Activated CD4-positive, alpha-beta T cell treated with anti-CD3 and anti-CD28 coated beads, Interleukin-2, Interleukin-6, amounts not matched to agents 100 ng/mL and 50 ng/mL, durations not matched to agents 16 hours and 8 hours (primary cell): ENCODE measurements at regions not wholly inside any gene's neighbourhood (a gene's known extent, or its start where the extent isn't known, plus 50 kb on each side); places are given as distances from the start of the nearest gene placed in this dataset.

ENCODE experiments used
- DNase-seq: peaks from one replicate; pipeline ENCODE4 v3.0.0-alpha.2; 2020

- DNase-seq = no peak
Observed at GRCh38 chr5:6058055-6058715, 320.2 kb downstream of the MED10 start.

DNA sequence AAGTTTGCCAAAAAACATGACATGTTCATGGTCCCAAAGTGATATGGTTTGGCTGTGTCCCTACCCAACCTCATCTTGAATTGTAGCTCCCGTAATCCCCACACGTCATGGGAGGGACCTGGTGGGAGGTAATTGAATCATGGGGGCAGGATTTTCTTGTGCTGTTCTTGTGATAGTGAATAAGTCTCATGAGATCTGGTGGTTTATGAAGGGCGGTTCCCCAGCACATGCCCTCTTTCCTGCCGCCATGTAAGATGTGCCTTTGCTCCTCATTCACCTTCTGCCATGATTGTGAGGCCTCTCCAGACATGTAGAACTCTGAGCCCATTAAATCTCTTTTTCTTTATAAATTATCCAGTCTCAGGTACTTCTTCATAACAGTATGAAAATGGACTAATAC lies 322.1 kb downstream of the MED10 start:
- no peak for DNase-seq

GRCh38 chr5:6049662-6050061 lies 328.7 kb downstream of the MED10 start:
- DNase-seq = no peak

DNA sequence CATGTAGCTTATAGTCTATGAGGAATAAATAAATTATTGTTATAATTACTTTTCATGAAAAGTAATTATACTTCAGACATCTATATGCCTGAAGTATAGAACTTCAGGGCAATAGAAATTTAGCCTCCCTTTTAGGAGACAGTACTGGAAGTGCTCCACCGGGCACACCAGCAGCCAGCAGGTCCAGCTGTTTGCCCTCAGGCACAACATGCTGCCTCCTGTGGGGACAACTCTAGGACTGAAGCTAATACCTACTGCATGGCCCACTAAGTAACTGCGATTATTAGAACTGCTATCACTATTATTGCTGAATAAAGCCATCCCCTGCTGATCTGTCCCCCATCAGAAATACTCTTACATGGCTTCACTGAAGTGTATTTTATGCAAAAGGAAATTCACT lies 329.6 kb downstream of the MED10 start:
- no peak for DNase-seq

DNA sequence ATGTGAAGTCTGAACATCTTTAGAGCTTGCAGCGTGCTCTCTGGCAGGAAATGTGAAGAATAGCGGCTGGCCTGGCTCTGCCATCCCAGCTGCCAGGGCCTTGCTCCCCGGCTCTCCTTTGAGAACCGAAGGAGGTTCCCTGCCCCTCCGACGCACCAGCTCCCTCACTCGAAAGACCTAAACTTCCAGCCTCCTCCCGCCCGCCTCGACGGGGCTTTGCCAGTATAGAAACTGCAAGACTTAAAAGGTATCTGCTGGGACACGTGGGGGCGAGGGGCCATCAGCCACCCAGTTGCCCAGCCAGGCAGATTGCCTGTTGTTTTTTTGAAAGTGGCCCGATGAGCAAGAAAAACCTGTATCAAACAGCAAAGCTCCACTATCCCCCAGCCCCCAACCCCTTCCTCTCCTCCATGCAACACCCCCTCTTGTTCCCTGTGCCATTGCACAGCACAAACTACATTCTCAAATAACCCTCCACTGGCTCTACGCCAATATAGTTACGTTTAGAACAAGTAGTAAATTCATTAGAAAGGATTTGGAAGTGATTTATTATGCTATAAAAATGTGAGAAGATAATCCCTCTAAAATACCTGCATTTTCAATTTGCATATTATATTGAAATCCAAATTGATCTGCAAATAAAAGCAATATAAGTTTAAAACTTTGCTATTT lies 331.9 kb downstream of the MED10 start:
- DNase-seq = no peak

- no peak for DNase-seq
Observed at GRCh38 chr5:6043491-6044310, 334.6 kb downstream of the MED10 start.

DNA sequence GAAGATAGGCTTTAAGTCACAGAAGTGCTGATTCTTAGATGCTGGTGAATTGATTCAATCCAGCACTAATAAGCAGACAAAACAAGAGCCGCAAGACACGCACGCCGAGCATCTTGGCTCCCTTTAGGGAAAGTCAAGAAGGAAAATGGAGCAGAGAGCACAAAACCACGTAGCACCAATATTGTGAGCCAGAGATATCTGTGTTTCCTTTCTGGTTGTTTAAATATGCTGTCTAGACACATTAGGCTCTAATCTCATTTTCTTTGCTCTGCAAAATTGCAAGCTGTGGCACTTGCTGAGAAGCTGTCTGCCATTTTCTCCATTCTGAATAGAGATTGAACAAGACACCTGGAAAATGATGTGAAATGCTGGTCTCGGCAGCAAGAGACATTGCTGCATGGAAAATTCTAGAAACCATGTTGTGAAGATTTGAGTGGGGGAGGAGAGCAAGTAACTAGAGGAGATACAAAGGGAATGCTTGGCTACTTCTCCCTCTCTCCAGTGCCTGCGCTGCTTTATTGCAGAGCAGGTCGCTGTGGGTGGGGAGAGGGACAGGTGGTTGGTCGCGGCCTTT lies 336.3 kb downstream of the MED10 start:
- DNase-seq = no peak

GRCh38 chr5:6039111-6039510 lies 339.2 kb downstream of the MED10 start:
- no peak for DNase-seq

GRCh38 chr5:6036006-6036405 lies 342.3 kb downstream of the MED10 start:
- no peak for DNase-seq

- DNase-seq = no peak
Observed at GRCh38 chr5:6029811-6030271, 348.5 kb downstream of the MED10 start.

DNA sequence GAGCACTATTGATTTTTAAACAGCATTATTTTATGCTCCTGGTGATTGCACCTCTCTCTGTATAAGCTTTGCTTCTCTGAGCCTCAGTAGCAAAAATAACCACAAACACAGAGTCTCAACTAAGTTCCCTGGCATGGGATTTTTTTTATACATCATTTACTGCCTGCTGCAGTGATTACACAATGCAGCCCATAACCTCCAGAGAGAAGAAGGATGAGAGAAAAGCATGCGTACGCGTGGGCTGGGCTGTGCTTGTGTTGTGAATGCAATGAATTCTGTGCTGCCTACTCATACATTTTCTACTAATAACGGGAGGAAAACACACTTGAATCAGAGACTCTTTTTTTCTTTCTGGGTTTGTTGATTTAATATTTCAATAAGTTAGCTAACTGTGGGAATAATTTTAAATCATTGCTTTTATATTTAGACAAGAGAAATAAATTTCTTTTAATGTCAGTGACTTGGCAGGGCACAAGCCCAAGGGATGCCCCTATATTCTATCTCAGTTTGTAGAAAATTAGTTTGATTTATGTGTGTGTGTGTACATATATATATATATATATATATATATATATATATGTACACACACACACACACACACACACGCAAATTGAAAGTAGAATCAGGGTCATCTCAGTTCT lies 351.5 kb downstream of the MED10 start:
- DNase-seq = no peak

DNA sequence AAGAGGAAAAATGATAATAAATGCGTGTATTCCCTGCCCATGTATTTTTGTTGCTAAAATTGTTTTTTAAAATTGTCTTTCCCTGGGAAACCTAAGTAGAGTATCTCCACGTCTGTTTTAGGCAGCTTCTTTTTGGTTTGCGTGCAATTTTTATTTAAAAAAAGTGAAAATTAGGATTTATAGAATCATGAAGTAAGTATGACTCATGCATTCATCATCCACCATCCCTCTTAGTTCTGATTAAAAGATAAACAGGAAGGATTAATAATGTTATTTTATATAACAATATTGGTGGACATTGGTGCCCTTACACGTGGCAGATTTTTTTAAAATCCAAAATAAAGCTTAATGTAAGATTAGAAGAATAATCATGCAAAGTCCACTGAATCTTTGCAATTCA lies 358.7 kb downstream of the MED10 start:
- DNase-seq = no peak

- no peak for DNase-seq
Observed at GRCh38 chr5:6013506-6013905, 364.8 kb downstream of the MED10 start.

- DNase-seq = no peak
Observed at GRCh38 chr5:6011199-6011598, 367.1 kb downstream of the MED10 start.

GRCh38 chr5:6006838-6007314 lies 371.5 kb downstream of the MED10 start:
- DNase-seq = no peak

- no peak for DNase-seq
Observed at GRCh38 chr5:6003040-6003825, 375.1 kb downstream of the MED10 start.

DNA sequence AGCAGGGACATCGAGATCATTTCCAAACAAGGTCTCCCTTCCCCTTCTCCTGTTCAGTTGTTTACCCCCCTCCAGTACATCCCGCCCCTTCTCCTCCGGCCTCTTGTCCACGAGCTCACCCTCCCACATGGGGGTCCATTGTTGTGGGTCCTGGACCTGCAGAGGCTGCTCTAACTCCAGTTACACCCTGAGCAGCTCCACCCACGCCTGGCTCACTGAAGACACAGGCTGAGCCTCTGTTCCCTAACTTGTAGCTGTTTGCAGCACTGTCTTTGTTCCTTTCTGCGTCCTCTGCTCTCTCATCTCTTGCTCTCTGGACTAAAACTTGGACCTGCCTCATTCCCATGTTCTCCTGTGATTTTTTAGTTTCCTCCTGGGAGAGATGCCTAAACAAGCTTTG lies 377.5 kb downstream of the MED10 start:
- DNase-seq = no peak

DNA sequence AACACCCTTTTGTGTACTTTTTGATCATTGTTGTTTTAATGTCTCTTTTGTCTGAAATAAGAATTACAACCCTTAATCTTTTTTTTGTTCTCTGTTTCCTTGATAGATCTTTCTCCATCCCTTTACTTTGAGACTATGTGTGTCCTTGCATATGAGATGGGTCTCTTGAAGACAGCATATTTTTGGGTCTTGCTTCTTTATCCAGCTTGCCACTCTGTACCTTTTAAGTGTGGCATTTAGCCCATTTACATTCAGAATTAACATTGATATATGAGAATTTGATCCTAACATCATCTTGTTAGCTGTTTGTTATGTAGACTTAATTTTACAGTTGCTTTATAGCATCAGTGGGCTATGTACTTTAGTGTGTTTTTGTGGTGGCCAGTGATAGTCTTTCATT lies 382.5 kb downstream of the MED10 start:
- DNase-seq = no peak

DNA sequence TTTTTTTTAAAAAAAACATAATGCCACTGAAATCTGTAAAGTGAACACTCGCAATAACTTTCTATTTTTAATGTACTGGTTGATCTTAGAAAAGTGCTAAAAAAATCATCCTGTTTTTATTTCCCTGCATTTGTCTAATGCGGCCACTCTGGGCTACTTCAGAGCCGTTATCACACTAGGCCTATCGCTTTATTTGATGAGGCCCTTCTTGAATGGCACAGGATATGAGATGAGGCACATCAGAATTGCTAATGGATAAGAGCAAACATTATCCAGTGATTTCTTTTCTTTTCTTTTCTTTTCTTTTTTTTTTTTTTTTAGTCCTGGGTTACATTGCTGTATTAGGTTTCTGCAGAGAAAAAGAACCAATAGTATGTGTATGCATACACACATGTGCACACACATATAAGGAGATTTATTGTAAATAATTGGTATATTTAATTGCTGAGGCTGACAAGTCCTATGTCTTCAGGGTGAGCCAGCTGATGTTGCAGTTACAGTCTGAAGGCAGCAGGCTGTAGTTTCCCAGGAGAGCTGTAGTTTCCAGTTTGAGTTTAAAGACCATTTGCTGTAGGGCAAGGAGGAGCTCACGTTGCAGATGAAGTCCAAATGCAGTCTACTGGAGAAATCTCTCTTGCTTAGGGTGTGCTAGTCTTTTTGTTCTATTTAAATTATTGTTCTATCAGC lies 391.7 kb downstream of the MED10 start:
- DNase-seq = no peak

- DNase-seq = no peak
Observed at GRCh38 chr5:5985332-5985731, 393.0 kb downstream of the MED10 start.

DNA sequence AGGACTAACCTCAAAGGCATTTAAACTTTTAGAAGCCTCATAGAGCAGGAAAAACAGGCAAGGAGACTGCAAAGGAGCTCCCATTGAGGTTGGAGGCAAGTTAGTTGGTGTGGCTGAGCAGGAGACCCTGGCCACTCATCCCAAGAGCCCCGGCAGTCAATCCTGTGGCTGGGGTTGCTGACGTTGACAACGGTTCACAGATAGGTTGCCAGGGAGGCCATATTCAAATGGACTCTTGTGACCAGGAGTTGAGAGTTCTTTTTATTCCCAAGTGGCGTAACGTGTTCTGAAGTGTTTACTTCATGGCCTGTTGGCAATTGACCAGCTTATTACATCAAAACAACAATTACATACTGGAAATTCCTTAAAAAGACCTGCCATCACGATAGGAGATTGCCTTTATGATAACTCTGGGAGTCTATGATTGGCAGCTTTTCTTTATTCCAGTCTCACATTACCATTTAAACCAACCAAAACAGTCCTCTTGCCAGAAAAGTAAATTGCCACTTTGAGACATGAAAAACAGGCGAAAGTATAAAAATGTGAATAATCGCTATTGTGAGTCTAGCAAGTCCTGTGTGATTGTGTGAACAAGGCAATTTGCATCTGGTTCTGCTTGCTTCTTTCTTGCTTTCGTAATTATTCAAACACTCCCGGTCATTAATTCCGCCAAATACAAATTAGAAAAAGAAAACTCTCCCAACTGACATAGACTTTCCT lies 394.9 kb downstream of the MED10 start:
- DNase-seq = no peak
